HG03066 (cell line): ENCODE measurements at regions not wholly inside any gene's neighbourhood (a gene's known extent, or its start where the extent isn't known, plus 50 kb on each side); places are given as distances from the start of the nearest gene placed in this dataset.
"Not testable (repeated sequence)": the region's sequence is repeated elsewhere in the genome, so short reads cannot be mapped to it uniquely, and the experiment has no call there.

Experiments
- ATAC-seq: cut with Tn5 transposase; IDR thresholded peaks from one replicate; pipeline ENCODE4 v1.9.1; 2021; ENCODE audit warnings: low read depth; ENCODE audit not compliant: unreplicated experiment

DNA sequence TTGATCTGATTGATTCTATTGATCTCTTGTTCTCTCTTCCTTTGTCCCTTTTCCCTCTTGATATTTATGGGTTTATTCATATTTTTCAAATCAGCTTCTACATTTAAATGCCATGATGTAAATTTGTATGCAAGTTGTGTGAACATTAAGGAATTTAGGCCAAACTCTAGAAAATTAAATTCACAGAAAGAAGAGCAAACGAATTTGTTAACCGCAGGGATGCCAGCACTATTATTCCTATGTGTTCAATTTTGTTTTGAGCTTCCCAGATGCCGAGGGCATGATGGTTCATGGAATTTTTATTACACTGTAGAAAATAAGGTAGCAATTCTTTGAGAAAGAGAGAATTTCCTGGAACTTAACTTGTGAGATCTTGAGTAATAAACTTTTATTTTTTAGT, 220.9 kb downstream of the BUB3 start:
- no peak for ATAC-seq

DNA sequence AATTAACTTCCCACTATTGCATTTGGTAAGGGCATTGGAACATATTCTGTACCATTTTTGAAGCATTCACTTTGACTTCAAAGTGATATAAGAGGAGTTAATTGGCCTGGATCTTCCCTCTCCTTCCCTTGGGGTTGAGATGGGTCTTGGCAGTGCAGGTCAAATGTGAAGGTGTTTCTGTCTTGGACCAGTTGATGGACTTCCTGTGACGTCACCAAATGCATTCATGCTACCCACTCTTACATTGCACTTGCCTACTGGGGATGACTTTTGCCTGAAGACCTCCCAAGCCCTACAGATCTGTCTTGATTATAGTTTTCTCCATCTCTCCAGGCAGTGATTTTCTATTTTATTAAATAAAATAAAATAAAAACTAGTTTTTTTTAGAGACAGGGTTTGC, 221.5 kb downstream of the BUB3 start:
- ATAC-seq = no peak

DNA sequence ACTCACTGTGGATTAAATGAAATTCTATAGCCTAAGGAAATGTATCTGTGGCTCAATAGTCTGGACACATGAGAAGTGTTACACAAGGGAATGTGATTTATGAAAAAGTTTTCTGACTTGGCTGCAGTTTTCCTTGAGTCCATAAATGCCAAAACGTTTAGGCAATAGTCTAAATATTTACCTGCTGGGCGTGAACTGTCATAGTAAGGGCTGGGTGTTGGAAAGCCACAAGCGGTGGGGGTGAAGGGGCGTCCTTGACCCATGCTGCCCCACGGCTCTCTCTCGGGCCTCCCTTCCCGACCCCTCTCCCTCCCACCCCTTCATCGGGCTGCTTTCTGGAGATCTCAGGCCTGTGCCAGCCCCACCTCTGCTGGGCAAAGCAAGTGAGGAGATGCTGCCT, 223.7 kb downstream of the BUB3 start:
- no peak for ATAC-seq

- no peak for ATAC-seq
Observed at GRCh38 chr10:123378302-123378701, 224.1 kb downstream of the BUB3 start.

DNA sequence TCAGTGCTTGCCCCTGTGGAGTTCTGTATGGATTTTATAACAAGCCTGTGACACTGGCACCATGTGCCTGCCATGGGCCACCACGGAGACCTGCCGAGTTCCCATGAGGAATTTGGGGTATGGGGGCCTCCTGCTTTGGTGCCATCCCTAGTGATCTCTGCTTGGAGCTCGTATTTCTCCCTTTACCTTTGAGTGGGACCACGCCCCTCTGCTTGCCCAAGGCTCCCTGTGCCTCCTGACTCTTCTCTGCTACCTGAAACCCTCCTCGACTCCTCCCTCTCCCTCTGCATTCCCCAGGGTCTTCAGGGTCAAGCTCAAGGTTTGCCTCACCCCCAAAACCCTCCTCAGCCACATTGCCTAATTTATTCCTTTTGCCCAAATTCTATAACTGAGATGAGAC, 225.0 kb downstream of the BUB3 start:
- no peak for ATAC-seq

- no peak for ATAC-seq
Observed at GRCh38 chr10:123380491-123381085, 226.4 kb downstream of the BUB3 start.

DNA sequence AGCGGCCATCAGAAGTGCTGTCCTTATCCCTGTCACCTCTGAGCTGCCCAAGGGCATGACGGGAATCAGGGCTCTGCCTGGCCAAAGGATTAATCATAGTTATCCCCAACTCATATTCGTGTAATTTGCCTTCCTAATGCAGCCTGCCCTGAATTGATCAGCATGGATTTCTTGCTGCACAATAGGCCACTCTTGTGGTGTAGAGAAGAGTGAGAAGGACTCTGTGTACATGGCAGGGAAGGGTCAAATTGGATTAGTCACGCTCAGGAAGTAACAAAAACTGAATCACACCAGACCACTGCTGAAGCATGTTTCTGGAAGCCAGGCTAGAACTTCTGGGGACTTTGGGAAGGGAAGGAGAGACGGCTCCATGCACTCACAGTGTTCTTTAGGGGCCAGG, 227.0 kb downstream of the BUB3 start:
- no peak for ATAC-seq

GRCh38 chr10:123382491-123382890, 228.3 kb downstream of the BUB3 start:
- ATAC-seq = no peak

GRCh38 chr10:123385508-123386080, 231.4 kb downstream of the BUB3 start:
- no peak for ATAC-seq

DNA sequence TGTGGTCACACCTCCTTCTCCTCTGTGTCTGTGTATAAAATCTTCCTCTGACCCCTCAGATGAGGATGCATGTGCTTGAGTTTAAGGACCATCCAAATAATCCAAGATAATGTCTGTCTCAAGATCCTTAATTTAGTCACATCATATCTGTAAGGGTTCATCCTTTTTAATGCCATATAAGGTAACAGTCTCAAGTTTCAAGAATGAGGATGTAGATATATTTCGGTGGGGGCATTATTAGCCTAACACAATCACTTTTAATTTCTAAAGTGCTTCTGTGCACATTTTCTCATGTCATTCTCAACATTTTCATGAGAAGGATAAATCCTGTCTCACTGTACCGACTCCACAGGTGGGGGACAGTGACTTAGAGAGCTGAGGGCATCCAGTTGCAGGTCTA, 235.3 kb downstream of the BUB3 start:
- ATAC-seq = no peak

GRCh38 chr10:123390332-123390731, 236.1 kb downstream of the BUB3 start:
- ATAC-seq = no peak

DNA sequence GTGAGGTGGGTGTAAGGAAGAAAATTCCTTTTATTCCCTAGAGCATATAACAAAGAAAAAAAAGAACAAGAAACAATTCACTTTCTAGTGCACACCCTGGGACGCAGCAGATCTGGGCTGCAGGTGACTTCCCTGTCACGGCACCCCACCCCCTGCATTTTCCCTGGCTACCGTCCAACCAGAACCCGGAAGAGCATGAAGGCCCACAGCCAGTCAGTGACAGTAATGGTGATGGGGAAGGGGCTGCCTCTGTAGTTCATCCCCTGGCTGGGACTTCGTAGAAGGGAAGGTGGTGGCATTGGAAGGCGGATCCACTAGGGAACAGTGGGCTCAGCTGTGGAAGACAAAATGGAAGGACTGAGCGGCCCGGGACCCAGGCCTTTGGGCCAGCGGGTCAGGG, 236.7 kb downstream of the BUB3 start:
- ATAC-seq = no peak

GRCh38 chr10:123391275-123392028, 237.2 kb downstream of the BUB3 start:
- ATAC-seq = peak; percentile 25

DNA sequence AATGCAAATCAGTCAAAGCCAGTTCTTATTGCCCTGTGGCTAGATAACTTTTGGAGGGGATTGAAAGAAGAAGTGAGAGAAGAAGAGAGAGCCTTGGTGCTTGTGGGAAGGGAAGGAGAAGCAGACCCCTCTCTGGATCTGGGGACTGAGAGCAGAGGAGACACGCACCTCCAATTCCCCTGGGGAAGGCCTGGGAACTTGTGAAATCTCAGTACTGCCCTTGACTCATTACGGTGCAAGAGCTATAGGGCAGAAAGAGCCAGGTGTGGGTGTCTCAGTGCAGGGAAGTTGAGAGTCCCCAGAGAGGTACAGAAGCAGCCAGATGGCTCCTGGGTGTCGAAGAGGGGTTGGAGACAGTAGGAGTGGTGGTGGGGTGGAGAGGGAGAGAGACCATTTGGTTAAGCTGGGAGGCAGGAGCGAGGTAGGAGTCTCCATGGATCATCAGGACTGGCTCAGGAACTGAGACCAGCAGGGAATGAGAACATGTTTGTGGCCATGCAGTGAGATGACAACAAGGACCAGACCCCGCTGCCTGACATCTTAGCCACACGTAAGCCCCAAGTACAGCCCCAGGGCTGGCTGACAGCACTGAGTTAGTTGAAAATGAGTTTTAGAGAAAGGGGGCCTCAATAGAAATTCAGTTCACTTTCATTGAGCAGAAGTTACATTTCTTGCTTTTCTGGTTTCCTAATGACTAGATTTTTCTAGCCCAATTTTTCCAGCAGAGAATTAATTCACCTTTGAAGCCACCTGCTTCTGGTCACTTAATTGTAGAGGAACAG, 238.2 kb downstream of the BUB3 start:
- ATAC-seq = peak; percentile 87

- no peak for ATAC-seq
Observed at GRCh38 chr10:123393170-123393569, 239.0 kb downstream of the BUB3 start.

DNA sequence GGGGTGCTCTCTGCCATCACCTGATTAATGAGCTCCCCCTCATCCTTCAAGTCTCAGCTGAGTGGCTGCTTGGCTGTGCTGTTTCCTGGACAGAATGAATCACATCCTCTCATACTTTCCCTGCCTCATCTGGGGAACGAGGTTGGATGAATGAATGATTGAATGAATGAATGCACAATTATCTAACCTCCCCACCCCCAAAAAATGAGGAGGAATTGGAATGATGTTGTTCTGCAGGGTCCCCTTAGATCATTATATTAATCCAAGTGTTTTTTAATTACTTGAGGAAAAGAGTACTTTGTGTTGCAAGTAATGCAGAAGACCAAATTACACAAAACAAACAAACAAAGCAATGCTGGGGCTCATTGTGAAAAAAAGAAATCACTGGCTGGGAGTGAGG, 240.2 kb downstream of the BUB3 start:
- ATAC-seq = no peak

DNA sequence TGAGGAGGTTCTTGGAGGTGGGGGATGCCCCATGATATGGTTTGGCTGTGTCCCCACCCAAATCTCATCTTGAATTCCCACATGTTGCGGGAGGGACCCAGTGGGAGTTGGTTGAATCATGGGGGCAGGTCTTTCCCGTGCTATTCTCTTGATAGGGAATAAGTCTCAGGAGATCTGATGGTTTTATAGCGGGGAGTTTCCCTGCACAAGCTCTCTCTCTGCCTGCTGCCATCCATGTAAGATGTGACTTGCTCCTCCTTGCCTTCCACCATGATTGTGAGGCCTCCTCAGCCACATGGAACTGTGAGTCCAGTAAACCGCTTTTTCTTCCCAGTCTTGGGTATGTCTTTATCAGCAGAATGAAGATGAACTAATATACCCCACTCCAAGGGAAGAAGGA, 241.0 kb downstream of the BUB3 start:
- ATAC-seq = not testable (repeated sequence)

GRCh38 chr10:123395906-123396305, 241.7 kb downstream of the BUB3 start:
- no peak for ATAC-seq

DNA sequence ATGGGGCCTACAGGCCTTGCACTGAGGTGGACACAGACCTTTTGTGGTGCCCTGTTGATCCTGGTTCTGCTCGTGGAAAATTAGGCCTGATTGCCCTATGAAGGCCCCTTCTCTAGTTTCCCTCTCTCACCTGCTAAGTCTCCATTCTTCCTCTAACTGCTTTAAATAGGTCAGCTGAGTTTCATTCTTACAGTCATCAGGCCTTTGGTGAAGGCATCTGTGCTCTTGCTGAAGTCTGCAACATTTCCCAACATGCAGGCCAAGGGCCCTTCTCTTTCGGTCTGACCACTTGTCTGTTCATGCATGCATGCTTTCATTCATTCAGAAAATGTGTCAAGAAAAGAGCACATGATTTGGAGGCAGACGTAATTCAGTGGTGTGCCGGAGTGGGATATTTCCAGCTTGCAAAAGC, 244.0 kb downstream of the BUB3 start:
- peak; percentile 73 for ATAC-seq

GRCh38 chr10:123398756-123399155, 244.6 kb downstream of the BUB3 start:
- no peak for ATAC-seq

- ATAC-seq = no peak
Observed at GRCh38 chr10:123399276-123399839, 245.2 kb downstream of the BUB3 start.
